DOHH2 (cell line): ENCODE measurements at regions not wholly inside any gene's neighbourhood (a gene's known extent, or its start where the extent isn't known, plus 50 kb on each side); places are given as distances from the start of the nearest gene placed in this dataset.
"Not testable (repeated sequence)": the region's sequence is repeated elsewhere in the genome, so short reads cannot be mapped to it uniquely, and the experiment has no call there.

ENCODE experiments used
- H3F3A ChIP-seq: fragments of 200-600 bp; sonication (generic), shearing (Covaris generic); 2 replicates; pipeline ENCODE4 v1.6.0; 2016; ENCODE audit warnings: antibody characterized with exemption, mild to moderate bottlenecking; ENCODE audit not compliant: control insufficient read depth, insufficient read depth
- H3K27ac ChIP-seq: fragments of 200-600 bp; sonication (generic); 2 replicates; pipeline ENCODE4 v1.5.1; 2014; ENCODE audit warnings: low read depth, mild to moderate bottlenecking, low read length, moderate library complexity
- H3K27me3 ChIP-seq: fragments of 200-600 bp; sonication (generic); 2 replicates; pipeline ENCODE4 v1.6.1; 2014; ENCODE audit warnings: mild to moderate bottlenecking, low read length, mixed read lengths; ENCODE audit not compliant: control insufficient read depth
- H3K36me3 ChIP-seq: fragments of 200-600 bp; sonication (generic); 2 replicates; pipeline ENCODE4 v1.6.1; 2014; ENCODE audit warnings: mild to moderate bottlenecking, low read length, moderate library complexity, mixed read lengths; ENCODE audit not compliant: control insufficient read depth
- H3K4me1 ChIP-seq: fragments of 200-600 bp; sonication (generic); 2 replicates; pipeline ENCODE4 v1.6.1; 2014; ENCODE audit warnings: mild to moderate bottlenecking, low read length, mixed read lengths; ENCODE audit not compliant: control insufficient read depth
- H3K4me2 ChIP-seq: fragments of 200-600 bp; sonication (generic); 2 replicates; pipeline ENCODE4 v1.6.0; 2014; ENCODE audit warnings: mild to moderate bottlenecking, low read length, moderate library complexity
- H3K4me3 ChIP-seq: fragments of 200-600 bp; sonication (generic); 2 replicates; pipeline ENCODE4 v1.5.1; 2014; ENCODE audit warnings: mild to moderate bottlenecking, low read length, mixed read lengths
- H3K79me2 ChIP-seq: fragments of 200-600 bp; sonication (generic); 2 replicates; pipeline ENCODE4 v1.6.1; 2014; ENCODE audit warnings: mild to moderate bottlenecking, low read length, mixed read lengths; ENCODE audit not compliant: control insufficient read depth
- H3K9me2 ChIP-seq: fragments of 200-600 bp; sonication (generic); replicated peaks from 2 replicates; pipeline ENCODE4 v1.6.1; 2014; ENCODE audit warnings: mild to moderate bottlenecking, low read length, mixed read lengths; ENCODE audit not compliant: control insufficient read depth
- H3K9me3 ChIP-seq: fragments of 200-600 bp; sonication (generic); 2 replicates; pipeline ENCODE4 v1.6.1; 2014; ENCODE audit warnings: antibody characterized with exemption, low read length, mixed read lengths; ENCODE audit not compliant: control insufficient read depth, insufficient read depth
- H4K20me1 ChIP-seq: fragments of 200-600 bp; sonication (generic); 2 replicates; pipeline ENCODE4 v1.6.0; 2014; ENCODE audit warnings: low read depth, mild to moderate bottlenecking, antibody characterized with exemption, low read length, moderate library complexity; ENCODE audit not compliant: control insufficient read depth, insufficient read depth
- EZH2phosphoT487 ChIP-seq: fragments of 200-600 bp; sonication (generic); IDR thresholded peaks from 2 replicates; pipeline ENCODE4 v1.6.1; 2017; ENCODE audit warnings: borderline replicate concordance, mild to moderate bottlenecking, antibody characterized with exemption, low read length, moderate library complexity, mixed read lengths
- TF ChIP-seq, protein P1 (sequence below): fragments of 200-600 bp; sonication (generic); IDR thresholded peaks from one replicate; pipeline ENCODE4 v1.5.1; 2014; ENCODE audit warnings: antibody characterized with exemption, mild to moderate bottlenecking, low read depth, low read length; ENCODE audit not compliant: poor library complexity, severe bottlenecking

DNA sequence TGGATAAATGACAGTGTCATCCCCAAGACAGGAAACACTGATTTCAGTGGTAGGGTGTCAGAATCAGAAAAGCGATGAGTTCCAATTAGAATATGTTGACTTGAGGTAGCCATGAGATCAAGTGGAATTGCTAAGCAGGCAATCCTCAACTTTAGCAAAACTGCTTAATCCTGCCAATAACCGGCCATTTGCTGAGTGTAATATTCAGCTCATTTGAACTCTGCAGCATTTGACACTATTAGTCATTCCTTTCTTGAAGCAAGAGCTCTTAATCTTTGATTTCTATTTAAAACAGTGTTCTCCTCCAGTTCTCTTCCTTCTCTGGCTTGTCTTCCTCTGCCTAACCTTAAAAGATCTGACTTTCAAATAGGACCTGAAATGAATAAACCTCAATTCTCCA, 68.7 kb upstream of the DCLK2 start:
- no peaks in the 10 kb centered on the region for H3K9me3 ChIP-seq
- 0 out of 2 replicates have a peak, but pooled peaks cover 11% of the 10 kb centered on the region for H3K27me3 ChIP-seq
- H3K4me1 ChIP-seq = no peaks in the 10 kb centered on the region
- TF ChIP-seq EZH2phosphoT487 = no peak
- TF ChIP-seq, protein P1, sequence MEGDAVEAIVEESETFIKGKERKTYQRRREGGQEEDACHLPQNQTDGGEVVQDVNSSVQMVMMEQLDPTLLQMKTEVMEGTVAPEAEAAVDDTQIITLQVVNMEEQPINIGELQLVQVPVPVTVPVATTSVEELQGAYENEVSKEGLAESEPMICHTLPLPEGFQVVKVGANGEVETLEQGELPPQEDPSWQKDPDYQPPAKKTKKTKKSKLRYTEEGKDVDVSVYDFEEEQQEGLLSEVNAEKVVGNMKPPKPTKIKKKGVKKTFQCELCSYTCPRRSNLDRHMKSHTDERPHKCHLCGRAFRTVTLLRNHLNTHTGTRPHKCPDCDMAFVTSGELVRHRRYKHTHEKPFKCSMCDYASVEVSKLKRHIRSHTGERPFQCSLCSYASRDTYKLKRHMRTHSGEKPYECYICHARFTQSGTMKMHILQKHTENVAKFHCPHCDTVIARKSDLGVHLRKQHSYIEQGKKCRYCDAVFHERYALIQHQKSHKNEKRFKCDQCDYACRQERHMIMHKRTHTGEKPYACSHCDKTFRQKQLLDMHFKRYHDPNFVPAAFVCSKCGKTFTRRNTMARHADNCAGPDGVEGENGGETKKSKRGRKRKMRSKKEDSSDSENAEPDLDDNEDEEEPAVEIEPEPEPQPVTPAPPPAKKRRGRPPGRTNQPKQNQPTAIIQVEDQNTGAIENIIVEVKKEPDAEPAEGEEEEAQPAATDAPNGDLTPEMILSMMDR = no peak
- no peak overlapping the region for H3K4me3 ChIP-seq
- no peaks in the 10 kb centered on the region for H3K9me2 ChIP-seq
- no peaks in the 10 kb centered on the region for H3K79me2 ChIP-seq
- no peak overlapping the region for H3K4me2 ChIP-seq
- no peaks in the 10 kb centered on the region for H3F3A ChIP-seq
- no peaks in the 10 kb centered on the region for H3K36me3 ChIP-seq
- no peak overlapping the region for H3K27ac ChIP-seq
- H4K20me1 ChIP-seq = no peaks in the 10 kb centered on the region

DNA sequence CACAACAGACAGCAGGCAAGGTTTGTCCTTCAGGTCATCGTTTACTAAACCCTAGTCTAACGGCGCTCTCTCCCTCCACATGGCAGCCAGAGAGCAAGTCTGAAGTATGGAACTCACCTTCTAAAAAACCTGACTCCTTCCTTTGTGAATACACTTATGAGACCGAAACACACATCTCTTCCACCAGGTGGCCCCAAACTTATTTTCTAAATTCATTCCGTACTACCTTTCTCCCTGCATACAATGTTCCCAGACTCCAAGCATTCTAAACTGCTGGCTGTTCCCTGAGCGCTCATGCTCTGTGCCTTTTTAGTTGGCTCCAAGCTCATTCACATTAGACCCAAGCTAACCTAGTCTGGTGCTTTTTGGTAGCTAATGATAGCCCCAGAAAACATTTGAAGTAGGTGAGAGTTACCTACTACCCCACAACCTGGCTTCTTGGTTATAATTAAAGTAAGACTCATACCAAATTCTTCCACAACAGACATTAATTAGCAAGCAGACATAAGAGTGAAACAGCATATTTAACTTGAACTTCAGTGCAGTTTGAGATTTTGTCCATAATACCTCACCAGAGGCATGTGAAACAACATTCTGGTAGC, 67.6 kb upstream of the DCLK2 start:
- Histone ChIP-seq H3K4me2 (no peak overlapping the region), H3K27ac (no peak overlapping the region), H4K20me1 (no peaks in the 10 kb centered on the region), H3K4me1 (no peaks in the 10 kb centered on the region), H3F3A (no peaks in the 10 kb centered on the region), H3K9me3 (no peaks in the 10 kb centered on the region), H3K9me2 (no peaks in the 10 kb centered on the region), H3K79me2 (no peaks in the 10 kb centered on the region), H3K27me3 (0 out of 2 replicates have a peak, but pooled peaks cover 8% of the 10 kb centered on the region), H3K36me3 (no peaks in the 10 kb centered on the region), H3K4me3 (no peak overlapping the region)
- TF ChIP-seq, protein P1 = peak; percentile 57
- no peak for TF ChIP-seq EZH2phosphoT487

- no peaks in the 10 kb centered on the region for H3K9me3 ChIP-seq
- no peak for TF ChIP-seq EZH2phosphoT487
These were observed 65.3 kb upstream of the DCLK2 start for GRCh38 chr4:150012851-150013360.

GRCh38 chr4:150015910-150016309, 62.3 kb upstream of the DCLK2 start:
- H3K27ac ChIP-seq, H3K4me2 ChIP-seq, H3K9me2 ChIP-seq, H3K79me2 ChIP-seq, H3K4me3 ChIP-seq, H3K27me3 ChIP-seq, H3K4me1 ChIP-seq, H3K9me3 ChIP-seq, H4K20me1 ChIP-seq, H3F3A ChIP-seq, H3K36me3 ChIP-seq: not testable (repeated sequence)

More at GRCh38 chr4:150012851-150013360, 65.3 kb upstream of the DCLK2 start:
- H3K9me2 ChIP-seq = no peaks in the 10 kb centered on the region
- H3K36me3 ChIP-seq = no peaks in the 10 kb centered on the region
- H3K4me3 ChIP-seq = no peak overlapping the region
- no peak overlapping the region for H3K27ac ChIP-seq
- 0 out of 2 replicates have a peak, but pooled peaks cover 6% of the 10 kb centered on the region for H3K27me3 ChIP-seq
- H3K4me2 ChIP-seq = no peak overlapping the region
- H4K20me1 ChIP-seq = no peaks in the 10 kb centered on the region
- no peaks in the 10 kb centered on the region for H3K4me1 ChIP-seq
- H3K79me2 ChIP-seq = no peaks in the 10 kb centered on the region
- no peaks in the 10 kb centered on the region for H3F3A ChIP-seq

GRCh38 chr4:150016621-150017020, 61.6 kb upstream of the DCLK2 start:
- not testable (repeated sequence) for H4K20me1 ChIP-seq

More at GRCh38 chr4:150016621-150017020, 61.6 kb upstream of the DCLK2 start:
- H3K79me2 ChIP-seq, H3K4me3 ChIP-seq, H3K4me2 ChIP-seq, H3K9me2 ChIP-seq, H3K27ac ChIP-seq, H3K36me3 ChIP-seq, H3K27me3 ChIP-seq, H3K9me3 ChIP-seq, H3K4me1 ChIP-seq, H3F3A ChIP-seq: not testable (repeated sequence)
